ENCODE measurements at regions not wholly inside any gene's neighbourhood (a gene's known extent, or its start where the extent isn't known, plus 50 kb on each side); places are given as distances from the start of the nearest gene placed in this dataset.
"Not testable (repeated sequence)": the region's sequence is repeated elsewhere in the genome, so short reads cannot be mapped to it uniquely, and the experiment has no call there.

DNA sequence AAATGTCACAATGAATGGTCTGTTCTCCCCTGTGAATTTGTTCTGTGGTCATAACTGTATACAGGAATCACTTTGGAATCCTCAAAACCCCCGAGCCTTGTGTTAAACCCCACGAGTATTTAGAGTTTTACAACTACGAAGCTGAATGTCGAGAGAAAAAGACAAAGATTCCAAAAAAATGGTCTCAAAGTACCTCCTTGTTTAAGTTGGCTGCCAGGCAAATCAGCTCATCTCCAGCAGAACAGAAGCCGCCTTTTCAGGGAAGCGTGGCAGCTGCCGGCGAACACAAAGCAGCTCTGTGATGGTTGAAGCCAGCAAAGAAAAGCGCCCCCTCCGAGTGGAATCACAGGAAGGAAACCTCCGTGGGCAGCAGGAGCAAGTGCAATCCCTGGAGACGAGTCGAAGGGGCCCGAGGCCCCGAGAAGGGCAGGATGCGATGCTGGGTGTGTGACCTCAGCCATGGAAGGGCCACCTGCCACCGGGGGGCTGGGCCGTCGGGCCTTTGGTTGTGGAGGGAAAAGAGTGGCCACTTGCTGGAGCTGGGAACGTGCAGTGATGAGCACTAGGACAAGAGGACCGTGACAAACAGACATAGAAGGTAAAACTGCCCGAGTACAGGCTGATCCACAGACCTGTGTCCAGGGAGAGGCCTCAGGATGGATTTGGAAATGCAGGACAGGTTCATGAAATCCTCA lies 706.4 kb downstream of the SEMA5A start:
- TF ChIP-seq, protein P1, sequence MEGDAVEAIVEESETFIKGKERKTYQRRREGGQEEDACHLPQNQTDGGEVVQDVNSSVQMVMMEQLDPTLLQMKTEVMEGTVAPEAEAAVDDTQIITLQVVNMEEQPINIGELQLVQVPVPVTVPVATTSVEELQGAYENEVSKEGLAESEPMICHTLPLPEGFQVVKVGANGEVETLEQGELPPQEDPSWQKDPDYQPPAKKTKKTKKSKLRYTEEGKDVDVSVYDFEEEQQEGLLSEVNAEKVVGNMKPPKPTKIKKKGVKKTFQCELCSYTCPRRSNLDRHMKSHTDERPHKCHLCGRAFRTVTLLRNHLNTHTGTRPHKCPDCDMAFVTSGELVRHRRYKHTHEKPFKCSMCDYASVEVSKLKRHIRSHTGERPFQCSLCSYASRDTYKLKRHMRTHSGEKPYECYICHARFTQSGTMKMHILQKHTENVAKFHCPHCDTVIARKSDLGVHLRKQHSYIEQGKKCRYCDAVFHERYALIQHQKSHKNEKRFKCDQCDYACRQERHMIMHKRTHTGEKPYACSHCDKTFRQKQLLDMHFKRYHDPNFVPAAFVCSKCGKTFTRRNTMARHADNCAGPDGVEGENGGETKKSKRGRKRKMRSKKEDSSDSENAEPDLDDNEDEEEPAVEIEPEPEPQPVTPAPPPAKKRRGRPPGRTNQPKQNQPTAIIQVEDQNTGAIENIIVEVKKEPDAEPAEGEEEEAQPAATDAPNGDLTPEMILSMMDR (IDR thresholded peaks at IDR 0.05): no peak
- no peak for TF ChIP-seq POLR2A (IDR thresholded peaks at IDR 0.05)
- Histone ChIP-seq H3K9me3 (replicated peaks in 1 of 3) (no peaks in the 10 kb centered on the region), H3K27ac (no peak overlapping the region), H3K27me3 (no peaks in the 10 kb centered on the region), H3K4me1 (replicated peaks in 1 of 2) (no peaks in the 10 kb centered on the region), H3K4me3 (no peak overlapping the region), H3K36me3 (replicated peaks in 1 of 2) (no peaks in the 10 kb centered on the region)
- no peak for DNase-seq
- 65 to 82% (median 79%) methylated on average over 17 to 22 of the region's 22 CpGs for WGBS, 4 donors
- intact Hi-C loops (cut with DNase I): no loop called here

GRCh38 chr5:8840237-8840636 lies 705.6 kb downstream of the SEMA5A start:
- intact Hi-C loops (cut with DNase I): no loop called here
- TF ChIP-seq, protein P1 (IDR thresholded peaks at IDR 0.05): no peak
- no peak for TF ChIP-seq POLR2A (IDR thresholded peaks at IDR 0.05)
- no peaks in the 10 kb centered on the region for H3K9me3 ChIP-seq (replicated peaks in 1 of 3)
- H3K4me3 ChIP-seq: no peak overlapping the region
- H3K4me1 ChIP-seq (replicated peaks in 1 of 2): no peaks in the 10 kb centered on the region
- WGBS, 4 donors: 71 to 84% (median 79%) methylated on average over 22 to 39 of the region's 39 CpGs
- H3K27me3 ChIP-seq: no peaks in the 10 kb centered on the region
- H3K36me3 ChIP-seq (replicated peaks in 1 of 2): no peaks in the 10 kb centered on the region
- H3K27ac ChIP-seq: no peak overlapping the region
- no peak for DNase-seq

GRCh38 chr5:8840746-8841145 lies 705.1 kb downstream of the SEMA5A start:
- H3K27me3 ChIP-seq; H3K4me1 ChIP-seq (replicated peaks in 1 of 2); intact Hi-C loops (cut with DNase I); DNase-seq; H3K36me3 ChIP-seq (replicated peaks in 1 of 2); H3K9me3 ChIP-seq (replicated peaks in 1 of 3); H3K27ac ChIP-seq; H3K4me3 ChIP-seq: not testable (repeated sequence)
- WGBS, 4 donors: 81 to 87% (median 85%) methylated on average over 8 of the region's 8 CpGs

DNA sequence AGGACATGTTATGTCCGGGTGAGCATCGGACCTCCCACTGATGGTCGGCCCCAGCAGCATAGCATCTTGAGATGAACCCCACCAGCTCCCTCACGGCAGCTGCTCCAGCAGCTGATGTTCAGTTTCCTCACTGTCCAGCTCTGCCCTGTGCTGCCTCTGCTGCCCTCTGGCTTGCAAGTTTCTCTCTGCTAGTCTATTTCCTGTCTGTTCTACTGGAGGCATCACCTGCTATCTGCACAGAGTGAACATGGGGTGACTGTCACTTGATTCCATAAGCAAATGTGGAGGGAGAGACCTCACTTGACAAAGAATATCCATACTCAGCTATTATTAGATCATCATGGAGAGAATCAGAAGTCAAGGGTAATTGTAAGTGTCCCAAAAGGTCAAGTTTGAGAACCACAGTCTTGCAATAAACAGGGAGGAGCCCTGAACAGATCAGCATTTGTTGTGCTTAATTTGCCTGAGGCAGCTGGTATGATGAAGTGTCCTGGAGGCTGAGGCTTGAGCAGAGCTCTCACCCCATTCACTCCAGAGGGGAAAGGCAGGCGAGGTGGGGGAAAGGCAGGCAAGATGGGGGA lies 702.8 kb downstream of the SEMA5A start:
- TF ChIP-seq, protein P1 (IDR thresholded peaks at IDR 0.05): peak in 1 of 6 experiments; percentile 19
- no peak for TF ChIP-seq POLR2A (IDR thresholded peaks at IDR 0.05)
- Histone ChIP-seq H3K27ac (peak overlapping the region in 1 of 5 donors; percentile 52), H3K27me3 (no peaks in the 10 kb centered on the region), H3K4me1 (replicated peaks in 1 of 2) (no peaks in the 10 kb centered on the region), H3K9me3 (replicated peaks in 1 of 3) (no peaks in the 10 kb centered on the region), H3K36me3 (replicated peaks in 1 of 2) (no peaks in the 10 kb centered on the region), H3K4me3 (no peak overlapping the region)
- no peak for DNase-seq
- 54 to 78% (median 75%) methylated on average over 4 to 5 of the region's 5 CpGs for WGBS, 4 donors
- intact Hi-C loops (cut with DNase I): no loop called here

DNA sequence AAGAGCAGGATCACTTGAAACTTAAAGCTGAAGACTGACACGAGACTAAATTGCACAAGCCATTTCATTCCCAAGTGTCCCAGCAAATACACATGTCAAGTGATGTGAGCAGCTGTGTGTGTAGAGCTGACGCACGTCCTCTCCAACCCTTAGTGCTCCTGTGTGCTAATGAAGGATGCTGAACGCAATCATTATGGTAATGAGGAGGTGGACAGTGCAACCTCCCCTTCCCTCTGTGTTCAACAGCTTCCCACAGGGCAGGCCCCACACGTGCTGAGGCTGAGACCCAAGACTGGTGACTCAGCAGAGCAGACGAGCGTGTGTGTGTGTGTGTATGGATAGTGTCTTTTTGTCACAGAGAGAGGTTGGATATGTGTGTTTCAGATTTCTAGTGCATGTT lies 702.1 kb downstream of the SEMA5A start:
- Histone ChIP-seq H3K36me3 (replicated peaks in 1 of 2) (no peaks in the 10 kb centered on the region), H3K27ac (peak overlapping the region in 1 of 5 donors; percentile 52), H3K4me3 (no peak overlapping the region), H3K9me3 (replicated peaks in 1 of 3) (no peaks in the 10 kb centered on the region), H3K4me1 (replicated peaks in 1 of 2) (no peaks in the 10 kb centered on the region), H3K27me3 (no peaks in the 10 kb centered on the region)
- TF ChIP-seq POLR2A (IDR thresholded peaks at IDR 0.05): no peak
- TF ChIP-seq, protein P1 (IDR thresholded peaks at IDR 0.05): no peak
- peak in 2 of 7 donors; percentile 12 to 22 for DNase-seq
- intact Hi-C loops (cut with DNase I): no loop called here
- WGBS, 4 donors: 52 to 59% (median 54%) methylated on average over 7 of the region's 7 CpGs
